DOHH2 (cell line): ENCODE measurements at regions not wholly inside any gene's neighbourhood (a gene's known extent, or its start where the extent isn't known, plus 50 kb on each side); places are given as distances from the start of the nearest gene placed in this dataset.

Experiments used
- H3F3A ChIP-seq: fragments of 200-600 bp; sonication (generic), shearing (Covaris generic); 2 replicates; pipeline ENCODE4 v1.6.0; 2016; ENCODE audit warnings: antibody characterized with exemption, mild to moderate bottlenecking; ENCODE audit not compliant: control insufficient read depth, insufficient read depth
- H3K27ac ChIP-seq: fragments of 200-600 bp; sonication (generic); 2 replicates; pipeline ENCODE4 v1.5.1; 2014; ENCODE audit warnings: low read depth, mild to moderate bottlenecking, low read length, moderate library complexity
- H3K27me3 ChIP-seq: fragments of 200-600 bp; sonication (generic); 2 replicates; pipeline ENCODE4 v1.6.1; 2014; ENCODE audit warnings: mild to moderate bottlenecking, low read length, mixed read lengths; ENCODE audit not compliant: control insufficient read depth
- H3K36me3 ChIP-seq: fragments of 200-600 bp; sonication (generic); 2 replicates; pipeline ENCODE4 v1.6.1; 2014; ENCODE audit warnings: mild to moderate bottlenecking, low read length, moderate library complexity, mixed read lengths; ENCODE audit not compliant: control insufficient read depth
- H3K4me1 ChIP-seq: fragments of 200-600 bp; sonication (generic); 2 replicates; pipeline ENCODE4 v1.6.1; 2014; ENCODE audit warnings: mild to moderate bottlenecking, low read length, mixed read lengths; ENCODE audit not compliant: control insufficient read depth
- H3K4me2 ChIP-seq: fragments of 200-600 bp; sonication (generic); 2 replicates; pipeline ENCODE4 v1.6.0; 2014; ENCODE audit warnings: mild to moderate bottlenecking, low read length, moderate library complexity
- H3K4me3 ChIP-seq: fragments of 200-600 bp; sonication (generic); 2 replicates; pipeline ENCODE4 v1.5.1; 2014; ENCODE audit warnings: mild to moderate bottlenecking, low read length, mixed read lengths
- H3K79me2 ChIP-seq: fragments of 200-600 bp; sonication (generic); 2 replicates; pipeline ENCODE4 v1.6.1; 2014; ENCODE audit warnings: mild to moderate bottlenecking, low read length, mixed read lengths; ENCODE audit not compliant: control insufficient read depth
- H3K9me2 ChIP-seq: fragments of 200-600 bp; sonication (generic); replicated peaks from 2 replicates; pipeline ENCODE4 v1.6.1; 2014; ENCODE audit warnings: mild to moderate bottlenecking, low read length, mixed read lengths; ENCODE audit not compliant: control insufficient read depth
- H3K9me3 ChIP-seq: fragments of 200-600 bp; sonication (generic); 2 replicates; pipeline ENCODE4 v1.6.1; 2014; ENCODE audit warnings: antibody characterized with exemption, low read length, mixed read lengths; ENCODE audit not compliant: control insufficient read depth, insufficient read depth
- H4K20me1 ChIP-seq: fragments of 200-600 bp; sonication (generic); 2 replicates; pipeline ENCODE4 v1.6.0; 2014; ENCODE audit warnings: low read depth, mild to moderate bottlenecking, antibody characterized with exemption, low read length, moderate library complexity; ENCODE audit not compliant: control insufficient read depth, insufficient read depth
- EZH2phosphoT487 ChIP-seq: fragments of 200-600 bp; sonication (generic); IDR thresholded peaks from 2 replicates; pipeline ENCODE4 v1.6.1; 2017; ENCODE audit warnings: borderline replicate concordance, mild to moderate bottlenecking, antibody characterized with exemption, low read length, moderate library complexity, mixed read lengths
- TF ChIP-seq, protein P1 (sequence below): fragments of 200-600 bp; sonication (generic); IDR thresholded peaks from one replicate; pipeline ENCODE4 v1.5.1; 2014; ENCODE audit warnings: antibody characterized with exemption, mild to moderate bottlenecking, low read depth, low read length; ENCODE audit not compliant: poor library complexity, severe bottlenecking

GRCh38 chr1:55600242-55600641, 385.1 kb upstream of the USP24 start:
- Histone ChIP-seq H3K4me1 (no peaks in the 10 kb centered on the region), H3F3A (no peaks in the 10 kb centered on the region), H3K27me3 (peaks cover 3% of the 10 kb centered on the region; the same call in 1 of the 2 replicates), H3K4me2 (no peak overlapping the region), H3K9me3 (no peaks in the 10 kb centered on the region), H4K20me1 (no peaks in the 10 kb centered on the region), H3K9me2 (no peaks in the 10 kb centered on the region), H3K4me3 (no peak overlapping the region), H3K36me3 (no peaks in the 10 kb centered on the region), H3K27ac (no peak overlapping the region), H3K79me2 (no peaks in the 10 kb centered on the region)
- TF ChIP-seq, protein P1, sequence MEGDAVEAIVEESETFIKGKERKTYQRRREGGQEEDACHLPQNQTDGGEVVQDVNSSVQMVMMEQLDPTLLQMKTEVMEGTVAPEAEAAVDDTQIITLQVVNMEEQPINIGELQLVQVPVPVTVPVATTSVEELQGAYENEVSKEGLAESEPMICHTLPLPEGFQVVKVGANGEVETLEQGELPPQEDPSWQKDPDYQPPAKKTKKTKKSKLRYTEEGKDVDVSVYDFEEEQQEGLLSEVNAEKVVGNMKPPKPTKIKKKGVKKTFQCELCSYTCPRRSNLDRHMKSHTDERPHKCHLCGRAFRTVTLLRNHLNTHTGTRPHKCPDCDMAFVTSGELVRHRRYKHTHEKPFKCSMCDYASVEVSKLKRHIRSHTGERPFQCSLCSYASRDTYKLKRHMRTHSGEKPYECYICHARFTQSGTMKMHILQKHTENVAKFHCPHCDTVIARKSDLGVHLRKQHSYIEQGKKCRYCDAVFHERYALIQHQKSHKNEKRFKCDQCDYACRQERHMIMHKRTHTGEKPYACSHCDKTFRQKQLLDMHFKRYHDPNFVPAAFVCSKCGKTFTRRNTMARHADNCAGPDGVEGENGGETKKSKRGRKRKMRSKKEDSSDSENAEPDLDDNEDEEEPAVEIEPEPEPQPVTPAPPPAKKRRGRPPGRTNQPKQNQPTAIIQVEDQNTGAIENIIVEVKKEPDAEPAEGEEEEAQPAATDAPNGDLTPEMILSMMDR, result no peak
- no peak for TF ChIP-seq EZH2phosphoT487

DNA sequence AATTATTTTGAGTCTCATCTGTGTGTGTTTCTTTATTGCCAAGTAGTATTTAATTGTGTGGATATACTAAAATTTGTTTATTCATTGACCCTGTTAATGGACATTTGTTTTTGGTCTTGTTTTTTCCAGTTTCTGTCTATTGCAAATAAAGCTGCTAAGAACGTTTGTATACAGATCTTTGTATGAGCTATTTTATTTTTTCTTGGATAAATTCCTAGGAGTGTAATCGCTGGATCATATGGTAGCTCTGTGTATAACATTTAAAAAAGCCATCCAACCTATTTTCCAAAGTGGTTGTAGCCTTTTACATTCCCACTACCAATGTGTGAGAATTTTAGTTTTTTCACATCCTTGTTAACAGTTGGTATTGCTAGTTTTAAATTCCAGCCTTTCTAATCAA, 382.7 kb upstream of the USP24 start:
- H3K4me1 ChIP-seq, result no peaks in the 10 kb centered on the region
- H3K27me3 ChIP-seq, result no peaks in the 10 kb centered on the region
- no peaks in the 10 kb centered on the region for H3K79me2 ChIP-seq
- H3K4me3 ChIP-seq, result no peak overlapping the region
- TF ChIP-seq, protein P1, result no peak
- no peak for TF ChIP-seq EZH2phosphoT487
- H3K9me3 ChIP-seq, result no peaks in the 10 kb centered on the region
- no peaks in the 10 kb centered on the region for H3K36me3 ChIP-seq
- H3F3A ChIP-seq, result no peaks in the 10 kb centered on the region
- no peaks in the 10 kb centered on the region for H4K20me1 ChIP-seq
- no peak overlapping the region for H3K4me2 ChIP-seq
- no peaks in the 10 kb centered on the region for H3K9me2 ChIP-seq
- H3K27ac ChIP-seq, result no peak overlapping the region

DNA sequence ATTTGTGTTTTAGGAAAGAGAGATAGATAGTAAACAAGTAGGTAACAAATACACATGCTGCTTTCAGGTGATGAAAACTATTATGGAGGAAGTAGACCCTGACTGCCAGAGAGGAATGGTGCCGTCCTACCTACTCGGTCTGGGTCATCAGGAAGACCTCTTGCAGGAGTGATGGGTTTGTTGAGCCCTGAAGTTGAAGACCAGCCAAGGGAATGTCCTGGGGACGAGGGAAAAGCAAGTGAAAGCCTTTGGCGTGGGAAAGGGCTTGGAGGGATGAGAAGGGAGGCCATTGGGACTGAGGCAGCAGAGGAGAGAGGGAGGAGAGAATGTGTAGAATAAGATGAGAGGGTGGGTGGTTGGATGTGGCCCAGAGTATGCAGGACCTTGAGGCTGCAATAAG, 379.5 kb upstream of the USP24 start:
- no peaks in the 10 kb centered on the region for H3K27me3 ChIP-seq
- H3K79me2 ChIP-seq, result no peaks in the 10 kb centered on the region
- no peak overlapping the region for H3K27ac ChIP-seq
- H3F3A ChIP-seq, result no peaks in the 10 kb centered on the region
- no peaks in the 10 kb centered on the region for H3K36me3 ChIP-seq
- H3K4me3 ChIP-seq, result no peak overlapping the region
- TF ChIP-seq, protein P1, result no peak
- no peak for TF ChIP-seq EZH2phosphoT487
- no peaks in the 10 kb centered on the region for H3K9me3 ChIP-seq
- no peaks in the 10 kb centered on the region for H3K9me2 ChIP-seq
- no peaks in the 10 kb centered on the region for H4K20me1 ChIP-seq
- no peak overlapping the region for H3K4me2 ChIP-seq
- H3K4me1 ChIP-seq, result no peaks in the 10 kb centered on the region

GRCh38 chr1:55593298-55593697, 378.1 kb upstream of the USP24 start:
- TF ChIP-seq, protein P1, result no peak
- TF ChIP-seq EZH2phosphoT487, result no peak
- Histone ChIP-seq H3K27ac (no peak overlapping the region), H3K79me2 (no peaks in the 10 kb centered on the region), H3K27me3 (no peaks in the 10 kb centered on the region), H3K4me2 (no peak overlapping the region), H4K20me1 (no peaks in the 10 kb centered on the region), H3K36me3 (no peaks in the 10 kb centered on the region), H3K4me3 (no peak overlapping the region), H3F3A (no peaks in the 10 kb centered on the region), H3K9me2 (no peaks in the 10 kb centered on the region), H3K9me3 (no peaks in the 10 kb centered on the region), H3K4me1 (no peaks in the 10 kb centered on the region)
